Anterior cingulate cortex (tissue), 58 donors: ENCODE measurements at regions not wholly inside any gene's neighbourhood (a gene's known extent, or its start where the extent isn't known, plus 50 kb on each side); places are given as distances from the start of the nearest gene placed in this dataset.

Experiments
- DNase-seq, 58 donors: peaks; one replicate each; lab custom pipeline; 2025; lab: John Stamatoyannopoulos, UW

- DNase-seq: no peak
Observed at GRCh38 chr6:25010902-25011625, 75.3 kb upstream of the RIPOR2 start.

DNA sequence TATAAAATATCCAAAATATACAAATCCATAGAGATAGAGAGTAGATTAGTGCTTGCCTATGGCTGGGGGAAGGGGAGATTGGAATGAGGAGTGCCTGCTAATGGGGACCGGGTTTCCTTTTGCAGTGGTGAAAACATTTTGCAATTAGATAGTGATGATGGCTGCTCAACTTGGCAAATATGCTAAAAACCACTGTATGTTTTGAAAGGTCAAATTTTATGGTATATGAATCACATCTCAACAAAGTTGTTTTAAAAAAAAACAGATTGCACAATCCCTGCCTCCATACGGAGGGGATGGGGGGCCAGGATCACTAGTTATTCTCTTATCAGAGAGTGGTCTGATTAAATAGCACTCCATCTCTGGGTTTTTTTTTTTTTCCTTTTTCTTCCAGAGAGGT lies 76.9 kb upstream of the RIPOR2 start:
- no peak for DNase-seq

DNA sequence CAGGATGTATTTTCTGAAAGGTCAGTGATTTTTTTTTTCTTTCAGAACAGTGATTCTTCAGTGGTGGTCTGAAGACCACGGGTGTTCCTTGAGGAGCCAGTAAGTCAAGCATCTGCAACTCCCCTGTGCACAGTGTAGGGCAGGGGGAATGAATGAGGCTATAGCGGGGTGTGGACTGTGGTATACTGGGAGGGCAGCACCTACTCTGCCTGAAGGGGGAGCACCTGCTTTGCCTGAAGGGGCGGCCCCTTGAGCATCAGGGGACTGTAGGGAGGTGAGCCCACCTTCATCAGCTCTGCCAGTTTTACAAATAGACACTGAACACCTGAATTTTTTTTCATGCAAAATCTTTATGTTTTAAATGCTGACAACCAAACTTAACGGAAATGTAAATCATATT lies 77.5 kb upstream of the RIPOR2 start:
- no peak for DNase-seq

DNA sequence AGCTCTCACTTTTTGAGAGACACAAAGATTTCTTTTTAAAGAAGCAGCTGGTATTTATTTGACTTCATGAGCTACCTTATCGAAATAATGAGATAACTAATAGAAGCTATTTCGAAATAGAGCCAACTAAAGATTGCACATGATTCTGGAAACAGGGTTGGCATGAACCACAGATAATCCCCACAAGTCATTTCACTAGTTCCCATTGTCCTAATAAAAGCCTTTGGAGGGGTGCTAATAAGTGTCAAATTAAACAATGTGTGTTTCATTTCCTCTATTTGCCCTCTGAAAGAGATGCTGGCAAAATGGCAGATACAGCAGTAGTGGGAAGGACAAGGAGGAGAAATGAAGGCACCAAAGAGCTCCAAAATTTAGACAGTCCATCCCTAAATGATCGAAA lies 78.6 kb upstream of the RIPOR2 start:
- DNase-seq: no peak

GRCh38 chr6:25014791-25015560 lies 79.2 kb upstream of the RIPOR2 start:
- DNase-seq: peak in 31 of 58 donors; percentile 13 to 76 (median 28)

DNA sequence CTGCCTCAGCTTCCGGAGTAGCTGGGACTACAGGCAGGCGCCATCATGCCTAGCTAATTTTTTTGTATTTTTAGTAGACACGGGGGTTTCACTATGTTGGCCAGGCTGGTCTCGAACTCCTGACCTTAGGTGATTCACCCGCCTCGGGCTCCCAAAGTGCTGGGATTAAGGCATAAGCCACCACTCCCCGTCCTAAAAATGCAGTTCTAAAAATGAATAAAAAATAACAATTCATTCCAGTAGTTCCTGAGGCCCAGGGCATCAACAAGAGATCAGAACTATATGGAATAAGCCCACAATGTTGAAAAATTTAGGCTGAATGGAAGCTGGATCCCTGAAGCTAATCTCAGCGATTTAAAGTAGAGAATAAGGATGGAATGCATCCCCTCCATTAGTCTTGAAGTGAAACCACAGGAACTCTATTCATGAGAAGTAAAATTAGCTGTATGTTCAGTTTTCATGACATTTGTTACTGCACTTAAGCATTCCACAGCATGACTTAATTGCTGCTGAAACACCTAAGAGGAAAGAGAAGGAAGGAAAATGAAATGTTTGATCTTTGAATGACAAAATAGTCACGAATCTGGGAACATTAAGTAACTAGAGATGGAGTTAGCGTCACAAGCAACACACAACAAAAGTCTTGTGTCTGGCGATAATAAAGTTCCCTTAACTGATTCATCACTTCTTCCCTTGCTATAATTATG lies 80.4 kb upstream of the RIPOR2 start:
- no peak for DNase-seq

GRCh38 chr6:25017486-25017885 lies 81.7 kb upstream of the RIPOR2 start:
- no peak for DNase-seq

DNA sequence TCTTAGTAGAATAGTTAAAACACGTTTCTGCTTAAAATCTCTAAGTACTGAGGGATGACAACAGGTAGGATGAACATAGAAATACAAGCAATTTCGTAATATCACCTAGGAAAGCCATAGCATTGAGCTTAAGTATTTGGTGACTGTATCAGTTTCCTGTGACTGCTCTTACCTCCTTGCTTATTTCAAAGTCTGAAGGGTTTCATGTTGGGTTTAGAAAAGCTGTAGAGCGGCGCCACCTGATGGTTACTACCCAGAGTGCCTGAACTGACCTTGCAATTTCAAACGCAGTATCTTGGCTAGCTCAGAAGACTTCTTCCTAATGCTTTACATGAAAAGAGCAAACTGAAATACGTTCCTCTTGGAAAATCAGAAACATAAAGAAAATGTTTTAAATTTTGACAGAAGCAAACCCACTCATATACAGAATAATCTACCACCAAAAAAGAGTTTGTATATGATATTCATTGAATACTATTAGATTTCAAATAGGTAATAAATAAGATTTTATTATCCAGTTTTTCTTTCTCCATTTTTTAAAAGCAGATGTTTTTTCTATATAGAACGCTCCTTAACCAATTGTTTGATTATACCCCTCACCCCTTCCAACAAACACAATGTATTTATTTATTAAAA lies 82.3 kb upstream of the RIPOR2 start:
- peak in 4 of 58 donors; percentile 1 to 28 (median 7) for DNase-seq

DNA sequence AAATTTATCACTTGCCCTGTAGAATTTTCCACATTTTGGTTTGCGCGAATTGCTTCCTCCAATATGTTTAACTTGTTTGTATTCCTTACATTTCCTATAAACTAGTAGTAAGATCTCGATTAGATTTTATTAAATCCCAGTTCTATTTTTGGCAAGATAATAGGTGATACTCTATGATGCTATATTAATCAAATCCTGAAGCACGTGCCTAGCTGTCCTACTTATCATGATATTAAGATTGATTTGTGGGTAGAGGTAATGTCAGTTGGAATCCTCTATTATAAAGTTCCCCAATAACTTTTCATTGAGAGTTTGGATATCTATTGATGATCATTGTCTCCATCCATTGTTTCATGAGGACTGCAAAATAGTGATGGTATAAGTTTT lies 82.8 kb upstream of the RIPOR2 start:
- DNase-seq: no peak

DNA sequence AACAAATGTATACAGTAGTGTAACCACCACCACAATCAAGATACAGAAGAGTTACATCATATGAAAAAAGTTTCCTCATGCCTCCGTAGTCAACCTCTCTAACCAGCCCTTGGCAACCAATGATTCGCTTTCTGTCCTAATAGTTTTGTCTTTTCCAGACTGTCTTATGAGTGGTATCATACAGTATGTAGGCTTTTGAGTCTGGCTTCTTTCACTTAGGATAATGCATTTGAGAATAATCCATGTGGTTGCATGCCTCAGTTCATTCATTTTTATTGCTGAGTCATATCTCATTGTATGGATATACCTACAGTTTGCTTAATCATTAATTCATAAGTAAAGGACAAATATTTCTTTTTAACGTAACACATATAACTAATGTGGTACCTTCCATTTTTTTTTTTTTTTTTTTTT lies 86.4 kb upstream of the RIPOR2 start:
- no peak for DNase-seq

DNA sequence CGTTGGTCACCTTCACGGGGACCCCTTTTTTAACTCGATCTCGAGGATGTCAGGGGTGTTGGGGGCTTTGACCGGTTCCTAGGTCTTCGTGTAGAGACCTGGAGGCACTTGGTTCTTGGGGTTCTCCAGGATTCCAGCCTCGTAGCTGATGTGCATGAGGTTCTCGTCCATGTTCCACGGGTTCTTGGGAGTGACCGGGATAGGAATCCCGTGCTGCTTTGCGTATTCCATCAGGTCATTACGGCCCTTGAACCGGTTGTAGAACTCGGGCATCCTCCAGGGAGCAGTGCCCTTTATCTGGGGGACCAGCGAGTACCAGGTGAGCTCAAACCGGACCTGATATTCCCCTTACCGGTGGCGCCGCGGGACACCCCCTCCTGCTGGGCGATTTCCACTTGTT lies 88.0 kb upstream of the RIPOR2 start:
- no peak for DNase-seq

DNA sequence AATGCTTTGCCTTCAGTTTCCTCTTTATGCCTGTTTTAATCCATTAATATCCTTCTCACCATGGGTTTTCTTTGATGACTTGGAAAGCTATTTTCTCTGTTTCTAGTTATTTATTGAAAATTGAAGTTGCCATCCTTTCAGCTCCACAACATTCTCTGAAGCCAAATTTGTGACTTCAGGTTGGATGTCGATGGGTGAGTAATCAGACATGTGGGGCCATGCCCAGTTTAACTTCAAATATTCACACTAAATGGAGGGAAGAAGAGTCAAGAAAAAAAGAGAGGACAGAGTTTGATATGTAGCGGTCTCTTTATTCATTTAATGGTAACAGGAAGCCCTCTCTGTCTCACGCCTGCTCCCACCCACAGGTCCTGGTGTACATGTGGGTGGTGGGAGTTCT lies 89.1 kb upstream of the RIPOR2 start:
- no peak for DNase-seq

GRCh38 chr6:25025248-25025918 lies 89.6 kb upstream of the RIPOR2 start:
- no peak for DNase-seq

DNA sequence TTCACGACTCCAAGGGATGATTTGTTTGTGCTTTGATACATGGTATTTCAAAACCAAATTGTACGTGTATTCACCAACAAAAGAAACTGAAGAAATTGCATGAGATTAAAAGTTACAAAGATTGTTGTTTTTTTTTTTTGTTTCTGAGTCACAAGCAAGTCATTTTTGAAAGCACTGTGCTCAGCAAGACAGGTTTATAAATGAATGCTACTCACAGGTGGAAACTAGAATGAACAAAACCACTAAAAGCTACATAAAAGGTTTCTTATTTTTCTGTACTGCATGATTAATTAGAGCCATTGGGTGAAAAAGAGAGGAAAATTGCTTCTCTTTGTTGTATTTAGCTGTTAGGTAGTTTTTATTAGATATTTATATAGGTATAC lies 90.2 kb upstream of the RIPOR2 start:
- no peak for DNase-seq

GRCh38 chr6:25026723-25027122 lies 91.0 kb upstream of the RIPOR2 start:
- no peak for DNase-seq

DNA sequence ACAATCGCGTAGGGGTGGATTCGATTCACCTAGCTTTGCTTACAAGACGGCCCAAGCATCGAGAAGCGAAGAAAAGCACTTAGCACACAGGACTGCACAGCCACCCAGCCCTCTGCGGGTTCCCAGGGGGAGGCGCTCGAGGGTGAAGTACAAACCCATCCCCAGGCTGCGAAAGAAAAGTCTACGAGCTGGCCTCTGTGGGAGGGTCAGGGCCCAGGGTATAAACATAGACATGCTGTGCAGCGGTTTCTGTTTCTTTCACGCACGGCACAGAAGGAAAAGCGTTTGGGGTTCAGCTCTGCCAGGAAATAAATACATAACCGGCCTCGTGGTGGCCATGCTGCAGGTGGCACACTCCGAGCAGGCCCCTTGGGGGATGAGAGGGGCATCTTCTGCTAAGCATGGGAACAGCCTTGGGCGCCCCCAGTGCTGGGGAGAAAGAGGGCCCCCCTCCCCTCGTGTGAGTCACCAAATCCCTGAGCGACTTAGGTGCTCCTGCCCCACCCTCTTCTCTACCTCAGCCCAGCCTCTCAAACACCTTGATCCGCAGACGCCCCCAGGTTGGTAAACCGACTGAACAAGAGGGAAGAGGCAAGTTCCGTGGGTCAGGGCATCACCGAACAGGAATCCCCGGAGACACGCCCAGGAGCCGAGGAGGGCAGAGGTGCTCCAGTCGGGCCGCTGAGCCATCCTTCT lies 91.6 kb upstream of the RIPOR2 start:
- no peak for DNase-seq

DNA sequence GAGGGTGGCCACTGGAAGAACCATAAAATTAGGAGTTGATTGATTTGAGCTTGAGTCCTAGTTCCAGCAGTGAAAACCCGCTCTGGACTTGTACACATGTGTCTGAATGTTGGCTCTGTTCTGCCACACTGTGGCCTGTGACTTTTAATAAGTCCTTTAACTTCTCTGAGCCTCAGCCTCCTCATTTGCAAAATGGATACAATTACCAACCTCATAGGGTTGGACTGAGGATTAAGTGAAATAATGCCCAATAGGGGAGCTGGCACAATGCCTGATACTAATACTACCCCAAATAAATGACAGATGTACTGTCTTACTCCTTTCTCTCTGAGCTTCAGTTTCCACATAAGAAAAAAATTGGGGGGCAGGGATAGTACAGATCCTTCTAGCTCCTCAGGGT lies 92.6 kb upstream of the RIPOR2 start:
- no peak for DNase-seq

GRCh38 chr6:25032934-25033333 lies 97.2 kb upstream of the RIPOR2 start:
- no peak for DNase-seq

DNA sequence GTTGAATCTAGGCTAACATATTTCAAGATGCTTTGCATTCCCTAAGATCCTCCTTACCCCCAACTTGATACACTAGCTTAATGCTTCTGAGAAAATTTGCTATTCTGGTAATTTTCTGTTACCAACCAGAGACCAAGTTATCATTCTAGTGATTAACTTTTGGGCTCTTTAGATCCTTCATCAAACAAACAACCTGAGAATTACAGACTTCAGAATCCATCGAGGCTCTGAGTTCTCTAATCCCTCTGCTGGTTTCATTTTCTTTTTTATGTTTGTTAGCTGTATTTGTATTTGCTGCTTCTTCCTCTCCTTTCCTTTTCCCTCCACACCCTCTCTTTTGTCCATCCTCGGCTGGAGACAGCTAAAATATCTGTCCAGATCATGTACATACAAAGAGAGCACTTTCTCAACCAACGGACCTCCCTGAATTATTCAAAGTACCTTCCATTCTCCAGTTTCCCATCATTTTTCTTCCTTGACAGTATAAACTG lies 98.7 kb upstream of the RIPOR2 start:
- DNase-seq: no peak

GRCh38 chr6:25035174-25035511 lies 99.4 kb upstream of the RIPOR2 start:
- DNase-seq: no peak
